K562 (cell line): ENCODE measurements at regions not wholly inside any gene's neighbourhood (a gene's known extent, or its start where the extent isn't known, plus 50 kb on each side); places are given as distances from the start of the nearest gene placed in this dataset.

ENCODE experiments used
- ATAC-seq: fragments of 200-7000 bp; cut with Tn5 transposase; 3 replicates; pipeline ENCODE4 v1.9.1; 2020; ENCODE audit warnings: moderate library complexity
- BruUV-seq: library from RNA; stranded (reverse); fragments of 400-500 nt; replicated peaks from 2 replicates; lab custom pipeline; 2021; lab: Mats Ljungman, UMichigan
- CTCF ChIA-PET: fragments of 300-600 bp; formaldehyde crosslinking; extraction: SDS; loops from one replicate; lab custom pipeline; 2021; ENCODE audit warnings: low intra/inter-chr PET ratio; lab: Yijun Ruan, JAX
- POLR2A ChIA-PET: fragments of 300-600, 350-650 bp; sonication (Branson Sonifier 250); formaldehyde crosslinking; extraction: SDS; loops from one replicate; lab custom pipeline; 2021; ENCODE audit warnings: antibody characterized with exemption, inconsistent platforms; lab: Yijun Ruan, JAX
- DNase-seq, 4 experiments: peaks; one replicate each; pipeline versions ENCODE4 v3.0.0 to v3.0.0-alpha.2; 2011 to 2018; ENCODE audit warnings: low spot score in 3 of 4, mixed read lengths in 3 of 4; ENCODE audit errors: extremely low read depth in 1 of 4
- FAIRE-seq: peaks from 2 replicates; lab custom pipeline; 2011; peaks lifted over from hg19 to GRCh38; lab: Jason Lieb, UNC
- H2AFZ ChIP-seq: 2 replicates; pipeline ENCODE4 v1.6.0; 2011; ENCODE audit warnings: low read depth, low read length, control low read depth, inconsistent platforms
- H3K27ac ChIP-seq: fragments of 200-600 bp; 3 replicates; pipeline ENCODE4 v1.8.0; 2011; ENCODE audit warnings: low read depth, mild to moderate bottlenecking, control low read depth, inconsistent platforms, low read length, moderate library complexity, mixed read lengths; ENCODE audit errors: extremely low read depth
- H3K27me3 ChIP-seq, 2 experiments: fragments of 300-600 bp in 1 of 2; 2 replicates in 1 of 2; 3 replicates in 1 of 2; pipeline versions ENCODE4 v1.6.0 to v1.8.0; 2011; ENCODE audit warnings: inconsistent platforms in 2 of 2, low read length in 2 of 2, mild to moderate bottlenecking in 1 of 2, mixed read lengths in 1 of 2, moderate library complexity in 1 of 2; ENCODE audit not compliant: control insufficient read depth in 2 of 2, insufficient read depth in 2 of 2
- H3K36me3 ChIP-seq: fragments of 300-600 bp; 3 replicates; pipeline ENCODE4 v1.8.0; 2011; ENCODE audit warnings: mild to moderate bottlenecking, low read length, inconsistent platforms; ENCODE audit not compliant: control insufficient read depth, insufficient read depth
- H3K4me1 ChIP-seq, 2 experiments: fragments of 200-600 bp in 1 of 2; replicated peaks in 1 of 2; 2 replicates in 1 of 2; 3 replicates in 1 of 2; pipeline versions ENCODE4 v1.5.1 to v1.8.0; 2011; ENCODE audit warnings: inconsistent platforms in 2 of 2, low read length in 2 of 2, mild to moderate bottlenecking in 1 of 2, mixed read lengths in 1 of 2, moderate library complexity in 1 of 2; ENCODE audit not compliant: control insufficient read depth in 2 of 2, insufficient read depth in 2 of 2
- H3K4me2 ChIP-seq: 2 replicates; pipeline ENCODE4 v1.6.1; 2011; ENCODE audit warnings: low read length, control low read depth, inconsistent platforms, mixed read lengths; ENCODE audit not compliant: insufficient read depth
- H3K4me3 ChIP-seq: fragments of 200-600 bp; sonication (generic), shearing (Covaris generic); 2 replicates; pipeline ENCODE4 v1.5.1; 2016; ENCODE audit warnings: control low read depth, inconsistent platforms
- H3K79me2 ChIP-seq: fragments of 200-600 bp; 3 replicates; pipeline ENCODE4 v1.8.0; 2011; ENCODE audit warnings: low read length, inconsistent platforms; ENCODE audit not compliant: control insufficient read depth, insufficient read depth
- H3K9ac ChIP-seq, 2 experiments: 2 replicates each; pipeline versions ENCODE4 v1.6.0 to v1.6.1; 2011; ENCODE audit warnings: low read depth in 2 of 2, low read length in 2 of 2, control low read depth in 1 of 2, inconsistent platforms in 1 of 2, mild to moderate bottlenecking in 1 of 2, mixed read lengths in 1 of 2; ENCODE audit not compliant: insufficient read depth in 1 of 2
- H3K9me1 ChIP-seq: one replicate; pipeline ENCODE4 v1.6.0; 2011; ENCODE audit warnings: inconsistent platforms, mild to moderate bottlenecking, low read length, moderate library complexity; ENCODE audit not compliant: control insufficient read depth, insufficient read depth
- H3K9me3 ChIP-seq: replicated peaks from 2 replicates; pipeline ENCODE4 v1.5.1; 2011; ENCODE audit warnings: low read depth, low read length, inconsistent platforms; ENCODE audit not compliant: control insufficient read depth, insufficient read depth
- H4K20me1 ChIP-seq: replicated peaks from 2 replicates; pipeline ENCODE4 v1.6.1; 2011; ENCODE audit warnings: low read length, inconsistent platforms, mixed read lengths; ENCODE audit not compliant: control insufficient read depth, insufficient read depth
- CBFB ChIP-seq: sonication (generic); formaldehyde crosslinking; IDR thresholded peaks from 2 replicates; pipeline ENCODE4 v1.4.0; 2020; ENCODE audit warnings: mild to moderate bottlenecking, missing genetic modification reagents
- HMG20A ChIP-seq: fragments of 450-650 bp; formaldehyde crosslinking; conservative IDR thresholded peaks from 2 replicates; pipeline ENCODE4 v1.4.0; 2020; ENCODE audit warnings: mild to moderate bottlenecking, mixed read lengths
- IRF9 ChIP-seq: fragments of 450-650 bp; IDR thresholded peaks from 2 replicates; pipeline ENCODE4 v1.6.1; 2016; ENCODE audit warnings: missing biosample characterization, missing genetic modification characterization
- KLF6 ChIP-seq: fragments of 250-450 bp; sonication (Bioruptor Pico); IDR thresholded peaks from 2 replicates; pipeline ENCODE4 v1.4.0; 2020; ENCODE audit warnings: mild to moderate bottlenecking, moderate library complexity, borderline replicate concordance
- MAFK ChIP-seq: IDR thresholded peaks from 2 replicates; pipeline ENCODE4 v1.6.1; 2011; ENCODE audit warnings: low read length, improper control_type of control experiment
- OTX1 ChIP-seq: fragments of 450-650 bp; formaldehyde crosslinking; IDR thresholded peaks from 2 replicates; pipeline ENCODE4 v1.4.0; 2022; ENCODE audit warnings: mild to moderate bottlenecking
- PHB2 ChIP-seq: fragments of 450-650 bp; IDR thresholded peaks from 2 replicates; pipeline ENCODE4 v1.6.1; 2017; ENCODE audit warnings: low read depth
- POLR2H ChIP-seq: IDR thresholded peaks from 2 replicates; pipeline ENCODE4 v1.6.1; 2016; ENCODE audit warnings: missing genetic modification characterization, low read depth, mild to moderate bottlenecking, control low read depth, missing compliant biosample characterization, moderate library complexity
- SMARCA5 ChIP-seq: fragments of 450-650 bp; IDR thresholded peaks from 2 replicates; pipeline ENCODE4 v1.6.1; 2016
- ZNF174 ChIP-seq: fragments of 250-450 bp; sonication (Bioruptor Pico); IDR thresholded peaks from 2 replicates; pipeline ENCODE4 v1.4.0; 2020; ENCODE audit warnings: mild to moderate bottlenecking
- ZNF586 ChIP-seq: fragments of 450-650 bp; formaldehyde crosslinking; conservative IDR thresholded peaks from 2 replicates; pipeline ENCODE4 v1.4.0; 2020; ENCODE audit warnings: mild to moderate bottlenecking, moderate library complexity
- ZNF707 ChIP-seq: fragments of 250-450 bp; sonication (Bioruptor Pico); conservative IDR thresholded peaks from 2 replicates; pipeline ENCODE4 v1.8.0; 2022; ENCODE audit warnings: inconsistent platforms, mild to moderate bottlenecking, moderate library complexity
- in situ Hi-C: fragments of 300-500 bp; cut with MboI; formaldehyde crosslinking; loops from 4 replicates; pipeline ENCODE4 v1.15.0; 2018; ENCODE audit warnings: inconsistent platforms, mixed read lengths
- intact Hi-C: fragments of 100-400 bp; cut with micrococcal nuclease; formaldehyde crosslinking; loops from 2 replicates; pipeline ENCODE4 v1.14.2; 2022

GRCh38 chr5:100306000-100306399 lies 229.2 kb upstream of the FAM174A start:
- ATAC-seq: no peak
- Histone ChIP-seq H2AFZ (no peak overlapping the region), H3K79me2 (no peaks in the 10 kb centered on the region), H3K4me1 (no peaks in the 10 kb centered on the region), H3K4me2 (no peak overlapping the region), H3K36me3 (no peaks in the 10 kb centered on the region), H3K9ac (no peak overlapping the region), H3K9me1 (no peaks in the 10 kb centered on the region), H3K27me3 (no peaks in the 10 kb centered on the region), H4K20me1 (no peaks in the 10 kb centered on the region), H3K4me3 (no peak overlapping the region), H3K9me3 (no peaks in the 10 kb centered on the region; the same call in none of the 2 replicates), H3K27ac (no peak overlapping the region)
- CTCF ChIA-PET: no interaction called here
- POLR2A ChIA-PET: no interaction called here
- no peak for DNase-seq
- in situ Hi-C loops: no loop called here
- TF ChIP-seq HMG20A (CRISPR knock-in tag): no peak
- TF ChIP-seq ZNF174 (CRISPR knock-in tag): no peak
- TF ChIP-seq POLR2H: no peak
- TF ChIP-seq MAFK: no peak
- no peak for TF ChIP-seq KLF6
- no peak for TF ChIP-seq PHB2
- no peak for TF ChIP-seq OTX1 (CRISPR knock-in tag)
- no peak for TF ChIP-seq SMARCA5
- no peak for TF ChIP-seq IRF9 (tag)
- TF ChIP-seq ZNF707: no peak
- no peak for TF ChIP-seq ZNF586 (CRISPR knock-in tag)
- TF ChIP-seq CBFB (CRISPR knock-in tag): no peak
- intact Hi-C loops: no loop called here
- FAIRE-seq: no peak
- BruUV-seq: no TSS peak
